ENCODE measurements at regions not wholly inside any gene's neighbourhood (a gene's known extent, or its start where the extent isn't known, plus 50 kb on each side); places are given as distances from the start of the nearest gene placed in this dataset.

- TF ChIP-seq CTCF (IDR thresholded peaks at IDR 0.05; ENCODE audit: low read length) (no peak), EZH2 (optimal IDR thresholded peaks at IDR 0.05; ENCODE audit: low read depth, low read length) (no peak)
Observed at GRCh38 chr4:188623314-188623854, 484.1 kb downstream of the TRIML1 start.
